IMR-90 (cell line): ENCODE measurements at regions not wholly inside any gene's neighbourhood (a gene's known extent, or its start where the extent isn't known, plus 50 kb on each side); places are given as distances from the start of the nearest gene placed in this dataset.

Experiments
- CTCF ChIP-seq: conservative IDR thresholded peaks from 2 replicates; pipeline ENCODE4 v1.5.1; 2012; ENCODE audit warnings: mild to moderate bottlenecking, low read depth, low read length, improper control_type of control experiment
- MXI1 ChIP-seq: IDR thresholded peaks from 2 replicates; pipeline ENCODE4 v1.6.1; 2012; ENCODE audit warnings: low read depth, mild to moderate bottlenecking, low read length, moderate library complexity, borderline replicate concordance
- RAD21 ChIP-seq: IDR thresholded peaks from 2 replicates; pipeline ENCODE4 v1.6.1; 2012; ENCODE audit warnings: low read length, improper control_type of control experiment
- USF2 ChIP-seq: fragments of 150-350 bp; IDR thresholded peaks from 2 replicates; pipeline ENCODE4 v1.6.1; 2017; ENCODE audit warnings: mild to moderate bottlenecking, antibody characterized with exemption, low read length, low read depth

GRCh38 chr5:8813180-8813579, 732.7 kb downstream of the SEMA5A start:
- no peak for TF ChIP-seq CTCF
- no peak for TF ChIP-seq USF2
- TF ChIP-seq RAD21 = no peak
- TF ChIP-seq MXI1 = no peak
